RWPE2 (cell line): ENCODE measurements at regions not wholly inside any gene's neighbourhood (a gene's known extent, or its start where the extent isn't known, plus 50 kb on each side); places are given as distances from the start of the nearest gene placed in this dataset.

Experiments used
- ATAC-seq: fragments of 200-7000 bp; cut with Tn5 transposase; 3 replicates; pipeline ENCODE4 v1.9.1; 2021; ENCODE audit warnings: low read depth
- DNase-seq: peaks from one replicate; pipeline ENCODE4 v3.0.0-alpha.2; 2020; ENCODE audit warnings: low spot score
- H3K27ac ChIP-seq: fragments of 450-650 bp; 2 replicates; pipeline ENCODE4 v1.5.1; 2017; ENCODE audit warnings: mild to moderate bottlenecking; ENCODE audit not compliant: poor library complexity, severe bottlenecking
- H3K27me3 ChIP-seq: fragments of 250-450 bp; sonication (Bioruptor Pico); 2 replicates; pipeline ENCODE4 v1.5.1; 2021; ENCODE audit warnings: mild to moderate bottlenecking, moderate library complexity; ENCODE audit not compliant: insufficient read depth, poor library complexity, severe bottlenecking
- H3K36me3 ChIP-seq: fragments of 250-450 bp; sonication (Bioruptor Pico); 2 replicates; pipeline ENCODE4 v1.5.1; 2020; ENCODE audit warnings: low read depth, mild to moderate bottlenecking, moderate library complexity
- H3K4me1 ChIP-seq: fragments of 250-450 bp; sonication (Bioruptor Pico); 2 replicates; pipeline ENCODE4 v1.5.1; 2021; ENCODE audit warnings: mild to moderate bottlenecking, moderate library complexity; ENCODE audit not compliant: insufficient read depth, poor library complexity, severe bottlenecking
- H3K4me3 ChIP-seq: fragments of 250-450 bp; sonication (Bioruptor Pico); 2 replicates; pipeline ENCODE4 v1.5.1; 2021; ENCODE audit warnings: mild to moderate bottlenecking, moderate library complexity; ENCODE audit not compliant: severe bottlenecking
- H3K9me3 ChIP-seq: fragments of 250-450 bp; sonication (Bioruptor Pico); 2 replicates; pipeline ENCODE4 v1.5.1; 2021; ENCODE audit warnings: mild to moderate bottlenecking, moderate library complexity; ENCODE audit not compliant: severe bottlenecking
- TF ChIP-seq, protein P1 (sequence below): fragments of 450-650 bp; IDR thresholded peaks from one replicate; pipeline ENCODE4 v1.5.1; 2017; ENCODE audit warnings: mild to moderate bottlenecking, moderate library complexity; ENCODE audit not compliant: poor library complexity, severe bottlenecking

GRCh38 chr5:74051076-74051475 is 425.1 kb downstream of the ARHGEF28 start:
- Histone ChIP-seq H3K4me1 (peaks cover 4% of the 10 kb centered on the region), H3K9me3 (no peaks in the 10 kb centered on the region), H3K27ac (no peak overlapping the region), H3K36me3 (no peaks in the 10 kb centered on the region), H3K27me3 (no peaks in the 10 kb centered on the region), H3K4me3 (no peak overlapping the region)
- TF ChIP-seq, protein P1, sequence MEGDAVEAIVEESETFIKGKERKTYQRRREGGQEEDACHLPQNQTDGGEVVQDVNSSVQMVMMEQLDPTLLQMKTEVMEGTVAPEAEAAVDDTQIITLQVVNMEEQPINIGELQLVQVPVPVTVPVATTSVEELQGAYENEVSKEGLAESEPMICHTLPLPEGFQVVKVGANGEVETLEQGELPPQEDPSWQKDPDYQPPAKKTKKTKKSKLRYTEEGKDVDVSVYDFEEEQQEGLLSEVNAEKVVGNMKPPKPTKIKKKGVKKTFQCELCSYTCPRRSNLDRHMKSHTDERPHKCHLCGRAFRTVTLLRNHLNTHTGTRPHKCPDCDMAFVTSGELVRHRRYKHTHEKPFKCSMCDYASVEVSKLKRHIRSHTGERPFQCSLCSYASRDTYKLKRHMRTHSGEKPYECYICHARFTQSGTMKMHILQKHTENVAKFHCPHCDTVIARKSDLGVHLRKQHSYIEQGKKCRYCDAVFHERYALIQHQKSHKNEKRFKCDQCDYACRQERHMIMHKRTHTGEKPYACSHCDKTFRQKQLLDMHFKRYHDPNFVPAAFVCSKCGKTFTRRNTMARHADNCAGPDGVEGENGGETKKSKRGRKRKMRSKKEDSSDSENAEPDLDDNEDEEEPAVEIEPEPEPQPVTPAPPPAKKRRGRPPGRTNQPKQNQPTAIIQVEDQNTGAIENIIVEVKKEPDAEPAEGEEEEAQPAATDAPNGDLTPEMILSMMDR, result no peak
- DNase-seq (no peak), ATAC-seq (no peak)

GRCh38 chr5:74044936-74045335 is 418.9 kb downstream of the ARHGEF28 start:
- no peaks in the 10 kb centered on the region for H3K9me3 ChIP-seq
- no peaks in the 10 kb centered on the region for H3K36me3 ChIP-seq
- TF ChIP-seq, protein P1, result no peak
- H3K4me3 ChIP-seq, result no peak overlapping the region
- DNase-seq (no peak), ATAC-seq (no peak)
- H3K27me3 ChIP-seq, result no peaks in the 10 kb centered on the region
- no peak overlapping the region for H3K27ac ChIP-seq
- peaks cover 32% of the 10 kb centered on the region for H3K4me1 ChIP-seq

DNA sequence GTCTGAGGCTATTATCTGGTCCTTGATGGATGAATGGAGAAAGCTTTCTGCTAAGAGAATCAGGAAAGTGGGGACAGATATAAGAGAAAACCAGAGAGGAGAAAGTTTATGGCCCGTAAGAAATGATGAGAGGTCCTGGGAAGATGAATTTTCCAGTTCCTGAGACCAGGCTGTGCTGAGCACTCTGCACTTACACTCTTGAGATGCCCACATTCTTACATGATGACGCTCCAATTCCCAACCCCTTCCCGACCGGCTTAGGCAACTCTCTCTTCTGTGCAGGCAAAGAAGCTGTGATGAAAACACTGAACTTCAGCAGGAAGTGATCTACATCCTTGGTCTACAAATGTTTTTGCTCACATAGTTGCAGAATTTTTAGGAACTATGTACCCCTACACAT is 417.0 kb downstream of the ARHGEF28 start:
- ATAC-seq (peak; percentile 89), DNase-seq (peak; percentile 73)
- H3K4me1 ChIP-seq, result peaks cover 40% of the 10 kb centered on the region
- no peaks in the 10 kb centered on the region for H3K36me3 ChIP-seq
- TF ChIP-seq, protein P1, result no peak
- no peaks in the 10 kb centered on the region for H3K27me3 ChIP-seq
- H3K9me3 ChIP-seq, result no peaks in the 10 kb centered on the region
- no peak overlapping the region for H3K4me3 ChIP-seq
- H3K27ac ChIP-seq, result peak overlapping the region; percentile 32

- Histone ChIP-seq H3K27ac (peak overlapping the region; percentile 32), H3K4me1 (peaks cover 40% of the 10 kb centered on the region), H3K9me3 (no peaks in the 10 kb centered on the region), H3K36me3 (no peaks in the 10 kb centered on the region), H3K4me3 (no peak overlapping the region), H3K27me3 (no peaks in the 10 kb centered on the region)
- peak; percentile 1; the same call in 1 of the 3 replicates for ATAC-seq
- no peak for DNase-seq
- TF ChIP-seq, protein P1, result no peak
Measured at GRCh38 chr5:74042559-74042958, 416.6 kb downstream of the ARHGEF28 start.

DNA sequence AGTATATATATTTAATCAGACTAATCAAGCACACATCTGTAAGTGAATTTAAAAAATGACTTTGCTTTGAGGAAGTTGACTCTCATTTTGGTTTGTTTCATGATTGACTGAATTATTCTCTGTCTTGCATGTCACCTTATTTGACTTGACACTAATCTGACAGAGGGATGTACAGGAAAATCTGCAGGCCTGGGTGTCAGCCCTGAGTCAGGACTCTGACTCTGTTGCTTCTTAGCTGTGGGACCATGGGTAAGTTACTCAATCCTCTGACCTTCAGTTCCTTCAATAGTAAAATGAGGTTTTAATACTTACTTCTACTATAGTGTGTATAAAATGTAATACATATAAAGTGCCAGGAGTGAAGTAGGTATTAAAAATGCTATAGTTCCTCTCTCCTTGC is 415.9 kb downstream of the ARHGEF28 start:
- peaks cover 40% of the 10 kb centered on the region for H3K4me1 ChIP-seq
- H3K36me3 ChIP-seq, result no peaks in the 10 kb centered on the region
- DNase-seq (no peak), ATAC-seq (no peak)
- TF ChIP-seq, protein P1, result no peak
- peak overlapping the region; percentile 82 for H3K27ac ChIP-seq
- no peaks in the 10 kb centered on the region for H3K9me3 ChIP-seq
- H3K4me3 ChIP-seq, result no peak overlapping the region
- H3K27me3 ChIP-seq, result no peaks in the 10 kb centered on the region
